ENCODE measurements at regions not wholly inside any gene's neighbourhood (a gene's known extent, or its start where the extent isn't known, plus 50 kb on each side); places are given as distances from the start of the nearest gene placed in this dataset.

DNA sequence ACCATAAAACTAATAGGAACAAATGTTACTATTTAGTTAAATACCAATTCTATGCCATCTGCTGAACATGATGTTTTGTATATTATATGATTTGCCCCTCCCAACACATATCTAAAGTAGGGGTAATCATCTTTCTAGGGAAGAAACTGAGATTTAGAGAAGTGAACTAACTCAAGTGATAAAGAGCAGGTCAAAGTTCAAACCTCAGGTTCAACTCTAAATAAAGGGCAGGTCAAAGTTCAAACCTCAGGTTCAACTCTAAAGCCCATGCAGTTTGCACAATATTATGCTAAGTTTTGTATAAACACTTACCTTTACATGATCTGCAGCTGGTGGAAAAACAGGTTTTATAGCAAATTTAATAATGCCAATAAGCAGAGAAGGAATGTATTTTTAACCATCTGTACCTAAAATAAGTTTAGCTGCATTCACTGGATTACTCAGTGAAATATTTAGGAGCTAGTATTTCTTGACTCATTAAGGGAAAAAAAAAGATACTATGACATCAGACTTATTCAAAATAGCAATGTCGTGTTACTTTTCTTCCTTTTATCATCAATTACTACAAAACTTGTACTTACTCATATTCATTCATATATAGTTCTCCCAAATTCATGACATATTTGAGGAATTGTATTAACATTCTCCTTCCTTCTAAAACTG lies 1194.3 kb upstream of the CELF2 start:
- no peaks in the 10 kb centered on the region for H3K27me3 ChIP-seq (ENCODE audit: insufficient read depth, poor library complexity, severe bottlenecking)
- no peak overlapping the region for H3K27ac ChIP-seq (replicated peaks)
- DNase-seq (ENCODE audit: low read depth in 1 of 2, low spot score in 1 of 2): no peak
- TF ChIP-seq GABPA (IDR thresholded peaks at IDR 0.05; ENCODE audit: low read depth) (no peak), POLR2AphosphoS5 (IDR thresholded peaks at IDR 0.05; ENCODE audit: low read depth) (no peak), SPI1 (IDR thresholded peaks at IDR 0.05; ENCODE audit: borderline replicate concordance, low read depth) (no peak)
- TF ChIP-seq, protein P1, sequence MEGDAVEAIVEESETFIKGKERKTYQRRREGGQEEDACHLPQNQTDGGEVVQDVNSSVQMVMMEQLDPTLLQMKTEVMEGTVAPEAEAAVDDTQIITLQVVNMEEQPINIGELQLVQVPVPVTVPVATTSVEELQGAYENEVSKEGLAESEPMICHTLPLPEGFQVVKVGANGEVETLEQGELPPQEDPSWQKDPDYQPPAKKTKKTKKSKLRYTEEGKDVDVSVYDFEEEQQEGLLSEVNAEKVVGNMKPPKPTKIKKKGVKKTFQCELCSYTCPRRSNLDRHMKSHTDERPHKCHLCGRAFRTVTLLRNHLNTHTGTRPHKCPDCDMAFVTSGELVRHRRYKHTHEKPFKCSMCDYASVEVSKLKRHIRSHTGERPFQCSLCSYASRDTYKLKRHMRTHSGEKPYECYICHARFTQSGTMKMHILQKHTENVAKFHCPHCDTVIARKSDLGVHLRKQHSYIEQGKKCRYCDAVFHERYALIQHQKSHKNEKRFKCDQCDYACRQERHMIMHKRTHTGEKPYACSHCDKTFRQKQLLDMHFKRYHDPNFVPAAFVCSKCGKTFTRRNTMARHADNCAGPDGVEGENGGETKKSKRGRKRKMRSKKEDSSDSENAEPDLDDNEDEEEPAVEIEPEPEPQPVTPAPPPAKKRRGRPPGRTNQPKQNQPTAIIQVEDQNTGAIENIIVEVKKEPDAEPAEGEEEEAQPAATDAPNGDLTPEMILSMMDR (IDR thresholded peaks at IDR 0.05; ENCODE audit: insufficient read depth, low read length): no peak
- TF ChIP-seq, protein P2, sequence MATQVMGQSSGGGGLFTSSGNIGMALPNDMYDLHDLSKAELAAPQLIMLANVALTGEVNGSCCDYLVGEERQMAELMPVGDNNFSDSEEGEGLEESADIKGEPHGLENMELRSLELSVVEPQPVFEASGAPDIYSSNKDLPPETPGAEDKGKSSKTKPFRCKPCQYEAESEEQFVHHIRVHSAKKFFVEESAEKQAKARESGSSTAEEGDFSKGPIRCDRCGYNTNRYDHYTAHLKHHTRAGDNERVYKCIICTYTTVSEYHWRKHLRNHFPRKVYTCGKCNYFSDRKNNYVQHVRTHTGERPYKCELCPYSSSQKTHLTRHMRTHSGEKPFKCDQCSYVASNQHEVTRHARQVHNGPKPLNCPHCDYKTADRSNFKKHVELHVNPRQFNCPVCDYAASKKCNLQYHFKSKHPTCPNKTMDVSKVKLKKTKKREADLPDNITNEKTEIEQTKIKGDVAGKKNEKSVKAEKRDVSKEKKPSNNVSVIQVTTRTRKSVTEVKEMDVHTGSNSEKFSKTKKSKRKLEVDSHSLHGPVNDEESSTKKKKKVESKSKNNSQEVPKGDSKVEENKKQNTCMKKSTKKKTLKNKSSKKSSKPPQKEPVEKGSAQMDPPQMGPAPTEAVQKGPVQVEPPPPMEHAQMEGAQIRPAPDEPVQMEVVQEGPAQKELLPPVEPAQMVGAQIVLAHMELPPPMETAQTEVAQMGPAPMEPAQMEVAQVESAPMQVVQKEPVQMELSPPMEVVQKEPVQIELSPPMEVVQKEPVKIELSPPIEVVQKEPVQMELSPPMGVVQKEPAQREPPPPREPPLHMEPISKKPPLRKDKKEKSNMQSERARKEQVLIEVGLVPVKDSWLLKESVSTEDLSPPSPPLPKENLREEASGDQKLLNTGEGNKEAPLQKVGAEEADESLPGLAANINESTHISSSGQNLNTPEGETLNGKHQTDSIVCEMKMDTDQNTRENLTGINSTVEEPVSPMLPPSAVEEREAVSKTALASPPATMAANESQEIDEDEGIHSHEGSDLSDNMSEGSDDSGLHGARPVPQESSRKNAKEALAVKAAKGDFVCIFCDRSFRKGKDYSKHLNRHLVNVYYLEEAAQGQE (IDR thresholded peaks at IDR 0.05; ENCODE audit: insufficient replicate concordance, low read depth): no peak
- no peak overlapping the region for H3K4me3 ChIP-seq (replicated peaks; ENCODE audit: insufficient read depth, low read length)

DNA sequence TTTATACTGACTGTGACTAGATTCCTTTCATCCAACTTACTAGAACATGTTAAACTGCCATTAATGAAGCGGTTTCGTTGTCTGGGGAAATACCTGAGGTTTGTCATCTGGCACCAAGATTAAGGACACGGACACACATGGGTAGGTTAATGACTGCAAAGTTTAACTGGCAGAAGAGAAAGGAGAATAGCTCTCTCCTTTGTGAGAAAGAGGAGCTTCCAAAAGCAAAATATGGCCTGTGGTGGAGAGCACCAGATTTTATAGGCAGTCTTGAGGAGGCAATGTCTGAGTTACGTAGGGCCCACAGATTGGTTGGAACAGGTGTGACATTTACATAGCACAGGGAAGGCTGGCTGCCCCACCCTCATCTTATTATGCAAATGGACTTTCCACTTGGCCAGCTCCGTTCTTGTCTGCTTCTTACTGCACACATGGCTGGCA lies 1193.0 kb upstream of the CELF2 start:
- H3K4me3 ChIP-seq (replicated peaks; ENCODE audit: insufficient read depth, low read length): no peak overlapping the region
- peak overlapping the region; percentile 63 for H3K27ac ChIP-seq (replicated peaks)
- DNase-seq (ENCODE audit: low read depth in 1 of 2, low spot score in 1 of 2): no peak
- no peak for TF ChIP-seq POLR2AphosphoS5 (IDR thresholded peaks at IDR 0.05; ENCODE audit: low read depth)
- TF ChIP-seq, protein P1 (IDR thresholded peaks at IDR 0.05; ENCODE audit: insufficient read depth, low read length): no peak
- TF ChIP-seq, protein P2 (IDR thresholded peaks at IDR 0.05; ENCODE audit: insufficient replicate concordance, low read depth): no peak
- no peak for TF ChIP-seq GABPA (IDR thresholded peaks at IDR 0.05; ENCODE audit: low read depth)
- no peak for TF ChIP-seq SPI1 (IDR thresholded peaks at IDR 0.05; ENCODE audit: borderline replicate concordance, low read depth)
- no peaks in the 10 kb centered on the region for H3K27me3 ChIP-seq (ENCODE audit: insufficient read depth, poor library complexity, severe bottlenecking)

DNA sequence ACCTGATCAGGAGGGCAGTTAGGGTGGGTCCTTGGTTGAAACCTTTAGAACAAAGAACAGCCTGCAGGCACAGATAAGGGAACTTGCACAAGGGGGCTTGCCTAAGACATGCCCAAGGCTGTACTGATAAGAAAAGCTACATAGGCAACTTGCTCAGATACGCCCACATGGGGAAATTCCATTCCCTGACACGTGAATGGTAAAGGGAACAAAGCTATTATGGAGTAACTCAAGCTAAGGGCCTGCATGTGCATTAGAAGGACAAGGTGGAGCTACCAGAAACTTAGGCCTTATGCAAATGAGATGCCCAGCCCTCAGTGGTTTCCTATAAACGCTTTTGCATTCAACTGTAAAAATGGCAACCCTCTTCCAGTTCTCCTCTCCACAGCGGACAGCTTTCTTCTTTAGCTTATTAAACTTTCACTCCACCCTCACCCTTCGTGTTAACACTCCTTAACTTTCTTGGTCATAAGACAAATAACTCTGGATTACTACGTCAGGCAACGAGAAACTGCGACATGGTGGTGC lies 1192.1 kb upstream of the CELF2 start:
- H3K27ac ChIP-seq (replicated peaks): peak overlapping the region; percentile 63
- DNase-seq (ENCODE audit: low read depth in 1 of 2, low spot score in 1 of 2): peak in 1 of 2 experiments; percentile 75
- no peak for TF ChIP-seq SPI1 (IDR thresholded peaks at IDR 0.05; ENCODE audit: borderline replicate concordance, low read depth)
- TF ChIP-seq, protein P1 (IDR thresholded peaks at IDR 0.05; ENCODE audit: insufficient read depth, low read length): no peak
- peak; percentile 64; the same call in 1 of the 2 replicates for TF ChIP-seq POLR2AphosphoS5 (IDR thresholded peaks at IDR 0.05; ENCODE audit: low read depth)
- TF ChIP-seq, protein P2 (IDR thresholded peaks at IDR 0.05; ENCODE audit: insufficient replicate concordance, low read depth): no peak
- no peak for TF ChIP-seq GABPA (IDR thresholded peaks at IDR 0.05; ENCODE audit: low read depth)
- no peak overlapping the region for H3K4me3 ChIP-seq (replicated peaks; ENCODE audit: insufficient read depth, low read length)
- no peaks in the 10 kb centered on the region for H3K27me3 ChIP-seq (ENCODE audit: insufficient read depth, poor library complexity, severe bottlenecking)

Data from HL-60 (cell line).